NCI-H2107 treated with DMSO at 0.1 percent for 48 hours (cell line): ENCODE measurements at regions not wholly inside any gene's neighbourhood (a gene's known extent, or its start where the extent isn't known, plus 50 kb on each side); places are given as distances from the start of the nearest gene placed in this dataset.

Experiments
- DNase-seq: peaks from one replicate; lab custom pipeline; 2025; ENCODE audit not compliant: unreplicated experiment; lab: John Stamatoyannopoulos, UW

GRCh38 chr2:180662941-180663471, 317.4 kb upstream of the UBE2E3 start:
- DNase-seq, result no peak

GRCh38 chr2:180662521-180662920, 317.9 kb upstream of the UBE2E3 start:
- no peak for DNase-seq

GRCh38 chr2:180661686-180662030, 318.7 kb upstream of the UBE2E3 start:
- DNase-seq, result no peak

GRCh38 chr2:180660881-180661685, 319.3 kb upstream of the UBE2E3 start:
- no peak for DNase-seq

- DNase-seq, result no peak
Observed at GRCh38 chr2:180660207-180660606, 320.2 kb upstream of the UBE2E3 start.

- no peak for DNase-seq
Observed at GRCh38 chr2:180657054-180657453, 323.4 kb upstream of the UBE2E3 start.

- DNase-seq, result no peak
Observed at GRCh38 chr2:180656455-180656847, 324.0 kb upstream of the UBE2E3 start.

- DNase-seq, result no peak
Observed at GRCh38 chr2:180655842-180656454, 324.5 kb upstream of the UBE2E3 start.

GRCh38 chr2:180655393-180655792, 325.0 kb upstream of the UBE2E3 start:
- no peak for DNase-seq

GRCh38 chr2:180653481-180653880, 326.9 kb upstream of the UBE2E3 start:
- no peak for DNase-seq

GRCh38 chr2:180652794-180653193, 327.6 kb upstream of the UBE2E3 start:
- DNase-seq, result no peak

GRCh38 chr2:180651596-180651995, 328.8 kb upstream of the UBE2E3 start:
- no peak for DNase-seq

GRCh38 chr2:180647621-180648020, 332.8 kb upstream of the UBE2E3 start:
- no peak for DNase-seq

GRCh38 chr2:180647221-180647620, 333.2 kb upstream of the UBE2E3 start:
- DNase-seq, result no peak

GRCh38 chr2:180646756-180647155, 333.6 kb upstream of the UBE2E3 start:
- DNase-seq, result no peak

- DNase-seq, result no peak
Observed at GRCh38 chr2:180644709-180645108, 335.7 kb upstream of the UBE2E3 start.

GRCh38 chr2:180630756-180631155, 349.6 kb upstream of the UBE2E3 start:
- no peak for DNase-seq

GRCh38 chr2:180625006-180625844, 355.2 kb upstream of the UBE2E3 start:
- no peak for DNase-seq

- no peak for DNase-seq
Observed at GRCh38 chr2:180621941-180622918, 358.2 kb upstream of the UBE2E3 start.

- no peak for DNase-seq
Observed at GRCh38 chr2:180621366-180621765, 359.0 kb upstream of the UBE2E3 start.
